ENCODE measurements at regions not wholly inside any gene's neighbourhood (a gene's known extent, or its start where the extent isn't known, plus 50 kb on each side); places are given as distances from the start of the nearest gene placed in this dataset.

DNA sequence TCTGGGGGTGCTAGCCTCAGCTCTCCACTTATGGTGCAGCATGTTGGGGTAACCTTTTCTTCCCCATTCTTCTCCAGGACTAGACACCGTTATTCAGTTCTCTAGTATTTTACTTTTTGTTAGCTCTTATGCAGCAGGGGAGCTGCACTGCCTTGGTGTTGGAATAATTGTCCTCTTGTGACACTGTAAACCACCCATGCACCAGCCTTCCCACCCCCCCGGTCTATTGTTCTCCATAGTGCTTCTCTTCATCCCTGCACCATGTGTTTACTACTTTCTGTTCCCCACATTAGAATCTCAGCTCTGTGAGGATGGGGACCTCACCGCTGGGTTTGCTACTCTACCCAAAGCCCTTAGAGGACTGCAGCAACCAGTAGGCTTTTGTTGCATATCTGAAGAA is 230.7 kb downstream of the RPS24 start:
- no peak for TF ChIP-seq EZH2 (IDR thresholded peaks at IDR 0.05; ENCODE audit: borderline replicate concordance, insufficient read depth, low read depth, low read length, poor library complexity, severe bottlenecking)
- TF ChIP-seq, protein P1, sequence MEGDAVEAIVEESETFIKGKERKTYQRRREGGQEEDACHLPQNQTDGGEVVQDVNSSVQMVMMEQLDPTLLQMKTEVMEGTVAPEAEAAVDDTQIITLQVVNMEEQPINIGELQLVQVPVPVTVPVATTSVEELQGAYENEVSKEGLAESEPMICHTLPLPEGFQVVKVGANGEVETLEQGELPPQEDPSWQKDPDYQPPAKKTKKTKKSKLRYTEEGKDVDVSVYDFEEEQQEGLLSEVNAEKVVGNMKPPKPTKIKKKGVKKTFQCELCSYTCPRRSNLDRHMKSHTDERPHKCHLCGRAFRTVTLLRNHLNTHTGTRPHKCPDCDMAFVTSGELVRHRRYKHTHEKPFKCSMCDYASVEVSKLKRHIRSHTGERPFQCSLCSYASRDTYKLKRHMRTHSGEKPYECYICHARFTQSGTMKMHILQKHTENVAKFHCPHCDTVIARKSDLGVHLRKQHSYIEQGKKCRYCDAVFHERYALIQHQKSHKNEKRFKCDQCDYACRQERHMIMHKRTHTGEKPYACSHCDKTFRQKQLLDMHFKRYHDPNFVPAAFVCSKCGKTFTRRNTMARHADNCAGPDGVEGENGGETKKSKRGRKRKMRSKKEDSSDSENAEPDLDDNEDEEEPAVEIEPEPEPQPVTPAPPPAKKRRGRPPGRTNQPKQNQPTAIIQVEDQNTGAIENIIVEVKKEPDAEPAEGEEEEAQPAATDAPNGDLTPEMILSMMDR (IDR thresholded peaks at IDR 0.05): no peak
